ENCODE measurements at regions not wholly inside any gene's neighbourhood (a gene's known extent, or its start where the extent isn't known, plus 50 kb on each side); places are given as distances from the start of the nearest gene placed in this dataset.

DNA sequence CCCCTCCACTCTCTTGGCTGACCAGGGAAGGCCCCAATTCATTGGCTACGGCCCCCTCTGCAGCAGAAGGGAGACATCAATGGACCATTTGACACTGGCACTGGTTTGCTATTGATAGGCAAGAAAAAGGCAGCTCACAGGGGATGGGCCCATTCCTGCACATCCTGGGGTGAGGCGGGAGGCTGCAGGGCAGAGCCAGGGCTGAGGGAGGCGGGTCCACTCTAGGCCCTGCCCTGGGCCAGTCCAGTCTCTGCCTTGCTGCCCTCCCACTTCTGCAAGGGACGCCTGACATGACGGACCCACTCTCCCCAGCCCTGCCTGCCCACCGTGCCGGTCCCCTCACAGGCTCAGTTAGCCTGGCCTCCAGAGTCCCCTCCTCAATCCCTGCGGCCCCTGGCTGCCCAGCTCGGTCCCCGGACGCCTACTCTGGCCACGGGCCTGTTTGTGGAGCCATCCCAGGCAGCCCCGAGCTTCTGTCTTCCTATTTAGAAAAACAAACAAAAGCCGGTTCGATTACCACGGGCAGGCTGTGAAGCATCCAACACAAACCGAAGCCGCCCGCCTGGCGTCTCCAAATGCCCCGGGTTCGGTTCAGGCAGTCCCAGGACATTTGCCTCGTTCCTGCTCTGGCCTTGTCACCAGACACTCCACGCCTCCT, 160.7 kb downstream of the IRX5 start:
- Histone ChIP-seq H3K27me3 (ENCODE audit: insufficient read depth, low read depth) (no peaks in the 10 kb centered on the region), H2AFZ (ENCODE audit: low read depth) (no peak overlapping the region), H3K27ac (no peak overlapping the region), H3K4me2 (no peak overlapping the region), H3K4me1 (ENCODE audit: low read depth, poor library complexity, severe bottlenecking) (no peaks in the 10 kb centered on the region), H3K79me2 (ENCODE audit: insufficient read depth, low read depth) (no peaks in the 10 kb centered on the region), H3K4me3 (IDR thresholded peaks at IDR 0.05; ENCODE audit: insufficient read depth, low read depth, low read length) (no peak overlapping the region), H3K9ac (no peak overlapping the region), H4K20me1 (ENCODE audit: insufficient read depth) (no peaks in the 10 kb centered on the region), H3K36me3 (ENCODE audit: insufficient read depth) (no peaks in the 10 kb centered on the region)
- no peak for TF ChIP-seq CTCF (conservative IDR thresholded peaks at IDR 0.05; ENCODE audit: low read depth, low read length)

GRCh38 chr16:55091871-55092230, 161.2 kb downstream of the IRX5 start:
- H2AFZ ChIP-seq (ENCODE audit: low read depth) = no peak overlapping the region
- H3K4me1 ChIP-seq (ENCODE audit: low read depth, poor library complexity, severe bottlenecking) = no peaks in the 10 kb centered on the region
- no peaks in the 10 kb centered on the region for H3K27me3 ChIP-seq (ENCODE audit: insufficient read depth, low read depth)
- no peak overlapping the region for H3K4me2 ChIP-seq
- no peak for TF ChIP-seq CTCF (conservative IDR thresholded peaks at IDR 0.05; ENCODE audit: low read depth, low read length)
- H3K9ac ChIP-seq = no peak overlapping the region
- no peaks in the 10 kb centered on the region for H4K20me1 ChIP-seq (ENCODE audit: insufficient read depth)
- no peak overlapping the region for H3K27ac ChIP-seq
- H3K4me3 ChIP-seq (IDR thresholded peaks at IDR 0.05; ENCODE audit: insufficient read depth, low read depth, low read length) = no peak overlapping the region
- no peaks in the 10 kb centered on the region for H3K79me2 ChIP-seq (ENCODE audit: insufficient read depth, low read depth)
- no peaks in the 10 kb centered on the region for H3K36me3 ChIP-seq (ENCODE audit: insufficient read depth)

- Histone ChIP-seq H3K4me2 (no peak overlapping the region), H3K4me3 (IDR thresholded peaks at IDR 0.05; ENCODE audit: insufficient read depth, low read depth, low read length) (no peak overlapping the region), H3K36me3 (ENCODE audit: insufficient read depth) (no peaks in the 10 kb centered on the region), H2AFZ (ENCODE audit: low read depth) (no peak overlapping the region), H3K27ac (no peak overlapping the region), H3K27me3 (ENCODE audit: insufficient read depth, low read depth) (no peaks in the 10 kb centered on the region), H3K9ac (no peak overlapping the region), H3K79me2 (ENCODE audit: insufficient read depth, low read depth) (no peaks in the 10 kb centered on the region), H3K4me1 (ENCODE audit: low read depth, poor library complexity, severe bottlenecking) (no peaks in the 10 kb centered on the region), H4K20me1 (ENCODE audit: insufficient read depth) (no peaks in the 10 kb centered on the region)
- TF ChIP-seq CTCF (conservative IDR thresholded peaks at IDR 0.05; ENCODE audit: low read depth, low read length) = no peak
These were observed 169.4 kb downstream of the IRX5 start for GRCh38 chr16:55100100-55100499.

- no peak overlapping the region for H3K4me2 ChIP-seq
- no peaks in the 10 kb centered on the region for H4K20me1 ChIP-seq (ENCODE audit: insufficient read depth)
- no peak overlapping the region for H2AFZ ChIP-seq (ENCODE audit: low read depth)
- no peak for TF ChIP-seq CTCF (conservative IDR thresholded peaks at IDR 0.05; ENCODE audit: low read depth, low read length)
- no peak overlapping the region for H3K9ac ChIP-seq
- no peaks in the 10 kb centered on the region for H3K27me3 ChIP-seq (ENCODE audit: insufficient read depth, low read depth)
- H3K79me2 ChIP-seq (ENCODE audit: insufficient read depth, low read depth) = no peaks in the 10 kb centered on the region
- no peak overlapping the region for H3K4me3 ChIP-seq (IDR thresholded peaks at IDR 0.05; ENCODE audit: insufficient read depth, low read depth, low read length)
- H3K36me3 ChIP-seq (ENCODE audit: insufficient read depth) = no peaks in the 10 kb centered on the region
- no peaks in the 10 kb centered on the region for H3K4me1 ChIP-seq (ENCODE audit: low read depth, poor library complexity, severe bottlenecking)
- H3K27ac ChIP-seq = no peak overlapping the region
These were observed 170.4 kb downstream of the IRX5 start for GRCh38 chr16:55101026-55101425.
